Keratinocyte (primary cell): ENCODE measurements at regions not wholly inside any gene's neighbourhood (a gene's known extent, or its start where the extent isn't known, plus 50 kb on each side); places are given as distances from the start of the nearest gene placed in this dataset.

Experiments
- DNase-seq: peaks from one replicate; pipeline ENCODE4 v3.0.0-alpha.2; 2011; ENCODE audit warnings: low read depth, missing footprints, low spot score
- FAIRE-seq: peaks from 2 replicates; lab custom pipeline; 2011; peaks lifted over from hg19 to GRCh38; lab: Jason Lieb, UNC
- H2AFZ ChIP-seq: 2 replicates; pipeline ENCODE4 v1.6.0; 2012; ENCODE audit warnings: low read length, control low read depth, inconsistent platforms; ENCODE audit not compliant: control insufficient read depth
- H3K27ac ChIP-seq: 2 replicates; pipeline ENCODE4 v1.5.1; 2011; ENCODE audit warnings: low read length; ENCODE audit not compliant: control insufficient read depth, insufficient read depth
- H3K27me3 ChIP-seq: 3 replicates; pipeline ENCODE4 v1.6.0; 2011; ENCODE audit warnings: low read length; ENCODE audit not compliant: control insufficient read depth, insufficient read depth; ENCODE audit errors: extremely low read depth
- H3K36me3 ChIP-seq, 2 experiments: 2 replicates in 1 of 2; 3 replicates in 1 of 2; pipeline ENCODE4 v1.5.1; 2011; ENCODE audit warnings: low read length in 2 of 2, mild to moderate bottlenecking in 1 of 2; ENCODE audit not compliant: control insufficient read depth in 2 of 2, insufficient read depth in 2 of 2; ENCODE audit errors: extremely low read depth in 1 of 2
- H3K4me1 ChIP-seq: 3 replicates; pipeline ENCODE4 v1.5.1; 2011; ENCODE audit warnings: low read length; ENCODE audit not compliant: control insufficient read depth, insufficient read depth; ENCODE audit errors: extremely low read depth
- H3K4me2 ChIP-seq: 3 replicates; pipeline ENCODE4 v1.6.0; 2011; ENCODE audit warnings: low read depth, low read length; ENCODE audit not compliant: control insufficient read depth, insufficient read depth; ENCODE audit errors: extremely low read depth
- H3K4me3 ChIP-seq, 3 experiments: fragments of 200-600 bp in 1 of 3; sonication (generic) in 1 of 3; 2 replicates in 2 of 3; 3 replicates in 1 of 3; pipeline ENCODE4 v1.5.1; 2011 to 2016; ENCODE audit warnings: low read length in 3 of 3, mild to moderate bottlenecking in 3 of 3, control low read depth in 2 of 3, inconsistent platforms in 1 of 3, low read depth in 1 of 3, mixed read lengths in 1 of 3, mixed run types in 1 of 3, moderate library complexity in 1 of 3; ENCODE audit not compliant: control insufficient read depth in 2 of 3, insufficient read depth in 2 of 3; ENCODE audit errors: extremely low read depth in 1 of 3
- H3K79me2 ChIP-seq: 2 replicates; pipeline ENCODE4 v1.6.0; 2012; ENCODE audit warnings: low read length; ENCODE audit not compliant: control insufficient read depth, insufficient read depth
- H3K9ac ChIP-seq: 3 replicates; pipeline ENCODE4 v1.6.0; 2011; ENCODE audit warnings: low read length; ENCODE audit not compliant: control insufficient read depth, insufficient read depth; ENCODE audit errors: extremely low read depth
- H3K9me1 ChIP-seq: 3 replicates; pipeline ENCODE4 v1.6.0; 2011; ENCODE audit warnings: low read length; ENCODE audit not compliant: control insufficient read depth, insufficient read depth; ENCODE audit errors: extremely low read depth
- H3K9me3 ChIP-seq: 2 replicates; pipeline ENCODE4 v1.5.1; 2012; ENCODE audit warnings: low read depth, low read length; ENCODE audit not compliant: control insufficient read depth
- H4K20me1 ChIP-seq: 3 replicates; pipeline ENCODE4 v1.6.0; 2011; ENCODE audit warnings: low read length; ENCODE audit not compliant: control insufficient read depth, insufficient read depth; ENCODE audit errors: extremely low read depth
- EZH2 ChIP-seq: IDR thresholded peaks from one replicate; pipeline ENCODE4 v1.6.1; 2012; ENCODE audit warnings: inconsistent platforms, mild to moderate bottlenecking, low read length, moderate library complexity
- dilution Hi-C: fragments of 300-500 bp; cut with MboI; formaldehyde crosslinking; loops from one replicate; pipeline ENCODE4 v1.7.0; 2020; ENCODE audit warnings: low sequenced_read_pairs; ENCODE audit not compliant: extremely low pct_ligation_motif_present
- TF ChIP-seq, protein P1 (sequence below), 3 experiments: IDR thresholded peaks in 1 of 3; conservative IDR thresholded peaks in 1 of 3; optimal IDR thresholded peaks in 1 of 3; 2 replicates in 2 of 3; 3 replicates in 1 of 3; pipeline versions ENCODE3 to v1.5.1; 2011; ENCODE audit warnings: low read length in 3 of 3, mild to moderate bottlenecking in 3 of 3, moderate library complexity in 2 of 3, control low read depth in 1 of 3, inconsistent platforms in 1 of 3; ENCODE audit not compliant: insufficient read depth in 2 of 3; ENCODE audit errors: extremely low read depth in 1 of 3

DNA sequence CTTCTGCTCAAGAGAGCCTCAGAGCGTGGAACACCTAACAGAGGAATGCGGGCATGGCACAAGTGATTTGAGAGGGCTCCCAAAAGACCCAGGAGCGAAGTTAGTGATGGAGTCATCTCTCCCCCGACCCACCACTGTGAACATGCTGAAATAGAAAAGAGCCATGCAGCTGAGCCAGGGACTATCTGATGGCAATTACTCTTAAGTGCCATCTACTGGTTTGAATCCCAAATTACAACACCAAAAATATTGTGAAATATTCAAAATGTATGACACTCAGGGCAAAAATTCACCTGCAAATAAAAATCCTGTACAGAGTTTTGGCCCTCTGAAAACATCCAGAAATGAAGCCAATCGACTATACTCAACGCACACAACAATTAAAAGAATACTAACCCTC lies 2038.9 kb upstream of the ADGRL3 start:
- Histone ChIP-seq H3K27me3 (no peaks in the 10 kb centered on the region), H3K27ac (no peak overlapping the region), H3K9me1 (no peaks in the 10 kb centered on the region), H2AFZ (no peak overlapping the region), H3K9me3 (no peaks in the 10 kb centered on the region), H3K79me2 (no peaks in the 10 kb centered on the region), H3K36me3 (no peaks in the 10 kb centered on the region), H4K20me1 (no peaks in the 10 kb centered on the region), H3K9ac (no peak overlapping the region), H3K4me3 (no peak overlapping the region), H3K4me1 (no peaks in the 10 kb centered on the region), H3K4me2 (no peak overlapping the region)
- DNase-seq (no peak), FAIRE-seq (no peak)
- TF ChIP-seq EZH2, result no peak
- TF ChIP-seq, protein P1, sequence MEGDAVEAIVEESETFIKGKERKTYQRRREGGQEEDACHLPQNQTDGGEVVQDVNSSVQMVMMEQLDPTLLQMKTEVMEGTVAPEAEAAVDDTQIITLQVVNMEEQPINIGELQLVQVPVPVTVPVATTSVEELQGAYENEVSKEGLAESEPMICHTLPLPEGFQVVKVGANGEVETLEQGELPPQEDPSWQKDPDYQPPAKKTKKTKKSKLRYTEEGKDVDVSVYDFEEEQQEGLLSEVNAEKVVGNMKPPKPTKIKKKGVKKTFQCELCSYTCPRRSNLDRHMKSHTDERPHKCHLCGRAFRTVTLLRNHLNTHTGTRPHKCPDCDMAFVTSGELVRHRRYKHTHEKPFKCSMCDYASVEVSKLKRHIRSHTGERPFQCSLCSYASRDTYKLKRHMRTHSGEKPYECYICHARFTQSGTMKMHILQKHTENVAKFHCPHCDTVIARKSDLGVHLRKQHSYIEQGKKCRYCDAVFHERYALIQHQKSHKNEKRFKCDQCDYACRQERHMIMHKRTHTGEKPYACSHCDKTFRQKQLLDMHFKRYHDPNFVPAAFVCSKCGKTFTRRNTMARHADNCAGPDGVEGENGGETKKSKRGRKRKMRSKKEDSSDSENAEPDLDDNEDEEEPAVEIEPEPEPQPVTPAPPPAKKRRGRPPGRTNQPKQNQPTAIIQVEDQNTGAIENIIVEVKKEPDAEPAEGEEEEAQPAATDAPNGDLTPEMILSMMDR (optimal IDR thresholded peaks at IDR 0.05 in 1 of 3, IDR thresholded peaks at IDR 0.05 in 1 of 3, conservative IDR thresholded peaks at IDR 0.05 in 1 of 3; ENCODE audit: extremely low read depth in 1 of 3, insufficient read depth in 2 of 3, low read length in 3 of 3), result no peak
- dilution Hi-C loops, result no loop called here

DNA sequence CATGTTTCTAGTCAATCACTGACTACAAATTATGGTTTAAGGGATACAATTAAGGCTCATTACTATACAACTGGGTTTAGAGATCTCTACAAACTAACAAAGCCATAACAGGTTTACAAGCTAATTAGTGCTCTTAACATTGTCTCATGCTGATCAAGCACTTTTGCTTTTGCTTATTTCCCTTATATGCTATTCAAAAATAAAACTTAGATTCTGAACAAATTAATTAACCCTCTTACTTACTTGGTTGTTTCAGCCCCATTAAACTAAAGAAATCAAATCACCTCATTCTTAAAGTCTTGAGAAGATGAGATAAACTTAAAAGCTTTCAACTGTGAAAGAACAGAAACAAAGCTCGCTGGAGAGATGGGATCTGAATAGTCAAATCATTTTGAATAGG lies 2024.5 kb upstream of the ADGRL3 start:
- no peak overlapping the region for H3K4me3 ChIP-seq
- H3K4me2 ChIP-seq, result no peak overlapping the region
- H3K9ac ChIP-seq, result no peak overlapping the region
- no peaks in the 10 kb centered on the region for H3K36me3 ChIP-seq
- no peaks in the 10 kb centered on the region for H4K20me1 ChIP-seq
- DNase-seq, result no peak
- no peak overlapping the region for H2AFZ ChIP-seq
- no peak for FAIRE-seq
- H3K9me1 ChIP-seq, result no peaks in the 10 kb centered on the region
- dilution Hi-C loops, result no loop called here
- H3K9me3 ChIP-seq, result peaks cover 3% of the 10 kb centered on the region
- no peaks in the 10 kb centered on the region for H3K79me2 ChIP-seq
- no peak overlapping the region for H3K27ac ChIP-seq
- no peaks in the 10 kb centered on the region for H3K4me1 ChIP-seq
- TF ChIP-seq, protein P1 (optimal IDR thresholded peaks at IDR 0.05 in 1 of 3, IDR thresholded peaks at IDR 0.05 in 1 of 3, conservative IDR thresholded peaks at IDR 0.05 in 1 of 3; ENCODE audit: extremely low read depth in 1 of 3, insufficient read depth in 2 of 3, low read length in 3 of 3), result no peak
- TF ChIP-seq EZH2, result no peak
- H3K27me3 ChIP-seq, result no peaks in the 10 kb centered on the region
